Stimulated activated CD4-positive, alpha-beta T cell treated with anti-CD3 and anti-CD28 coated beads, Interleukin-4, amount 100 ng/mL, for 4 hours (primary cell): ENCODE measurements at regions not wholly inside any gene's neighbourhood (a gene's known extent, or its start where the extent isn't known, plus 50 kb on each side); places are given as distances from the start of the nearest gene placed in this dataset.
"Not testable (repeated sequence)": the region's sequence is repeated elsewhere in the genome, so short reads cannot be mapped to it uniquely, and the experiment has no call there.

Experiments used
- DNase-seq, 2 experiments: peaks; one replicate each; pipeline ENCODE4 v3.0.0-alpha.2; 2020

GRCh38 chr3:10707400-10708215 lies 108.4 kb upstream of the SLC6A11 start:
- no peak for DNase-seq

- DNase-seq = no peak
Measured at GRCh38 chr3:10708216-10708893, 107.7 kb upstream of the SLC6A11 start.

- no peak for DNase-seq
Measured at GRCh38 chr3:10709110-10709781, 106.8 kb upstream of the SLC6A11 start.

GRCh38 chr3:10712121-10712520 lies 103.9 kb upstream of the SLC6A11 start:
- no peak for DNase-seq

- no peak for DNase-seq
Measured at GRCh38 chr3:10713656-10714055, 102.4 kb upstream of the SLC6A11 start.

GRCh38 chr3:10715886-10716285 lies 100.1 kb upstream of the SLC6A11 start:
- no peak for DNase-seq

GRCh38 chr3:10716964-10717363 lies 99.1 kb upstream of the SLC6A11 start:
- no peak for DNase-seq

- no peak for DNase-seq
Measured at GRCh38 chr3:10717756-10718155, 98.3 kb upstream of the SLC6A11 start.

GRCh38 chr3:10721101-10721500 lies 94.9 kb upstream of the SLC6A11 start:
- no peak for DNase-seq

- no peak for DNase-seq
Measured at GRCh38 chr3:10722911-10723310, 93.1 kb upstream of the SLC6A11 start.

GRCh38 chr3:10723991-10724390 lies 92.0 kb upstream of the SLC6A11 start:
- DNase-seq = no peak

GRCh38 chr3:10725067-10725466 lies 91.0 kb upstream of the SLC6A11 start:
- no peak for DNase-seq

- no peak for DNase-seq
Measured at GRCh38 chr3:10725846-10726245, 90.2 kb upstream of the SLC6A11 start.

- no peak for DNase-seq
Measured at GRCh38 chr3:10726787-10727186, 89.2 kb upstream of the SLC6A11 start.

- DNase-seq = no peak
Measured at GRCh38 chr3:10729439-10729838, 86.6 kb upstream of the SLC6A11 start.

- no peak for DNase-seq
Measured at GRCh38 chr3:10732292-10732691, 83.7 kb upstream of the SLC6A11 start.

- DNase-seq = no peak
Measured at GRCh38 chr3:10733297-10733696, 82.7 kb upstream of the SLC6A11 start.

- DNase-seq = not testable (repeated sequence)
Measured at GRCh38 chr3:10736444-10736843, 79.6 kb upstream of the SLC6A11 start.

GRCh38 chr3:10737785-10738184 lies 78.2 kb upstream of the SLC6A11 start:
- DNase-seq = no peak

GRCh38 chr3:10738688-10739372 lies 77.2 kb upstream of the SLC6A11 start:
- peak; percentile 59 to 72 for DNase-seq

- DNase-seq = no peak
Measured at GRCh38 chr3:10740954-10741353, 75.1 kb upstream of the SLC6A11 start.

GRCh38 chr3:10741891-10742671 lies 73.9 kb upstream of the SLC6A11 start:
- no peak for DNase-seq
